ENCODE measurements at regions not wholly inside any gene's neighbourhood (a gene's known extent, or its start where the extent isn't known, plus 50 kb on each side); places are given as distances from the start of the nearest gene placed in this dataset.

- 94% methylated on average over 6 of the region's 6 CpGs for WGBS, 2 donors
- H3K27me3 ChIP-seq (ENCODE audit: control insufficient read depth in 3 of 3, insufficient read depth in 3 of 3, low read length in 2 of 3), result no peaks in the 10 kb centered on the region
- no peaks in the 10 kb centered on the region for H3K36me3 ChIP-seq (ENCODE audit: control insufficient read depth in 4 of 4, insufficient read depth in 4 of 4, low read length in 4 of 4)
- no peak for TF ChIP-seq CTCF (IDR thresholded peaks at IDR 0.05; ENCODE audit: control extremely low read depth, extremely low read depth)
- DNase-seq (no peak), ATAC-seq (ENCODE audit: insufficient read depth, low FRiP score) (no peak)
- peaks cover 0 to 3% (median under 1%) of the 10 kb centered on the region in 4 donors for H3K9me3 ChIP-seq (ENCODE audit: control insufficient read depth in 4 of 4, insufficient read depth in 3 of 4, low read length in 3 of 4)
- H3K4me3 ChIP-seq, result no peak overlapping the region
- H3K4me1 ChIP-seq (ENCODE audit: control insufficient read depth in 5 of 5, insufficient read depth in 5 of 5, low read length in 5 of 5), result peaks cover 0 to 4% (median 0%) of the 10 kb centered on the region in 5 donors
- no peak overlapping the region for H3K27ac ChIP-seq (ENCODE audit: low read depth in 1 of 2, low read length in 1 of 2)
- no peak overlapping the region for H3K9ac ChIP-seq (ENCODE audit: insufficient read depth in 1 of 2, low read length in 2 of 2)
These were observed 220.1 kb upstream of the RPL34 start for GRCh38 chr4:108400309-108400708.

GRCh38 chr4:108399610-108400265, 220.6 kb upstream of the RPL34 start:
- no peak for DNase-seq
- Histone ChIP-seq H3K36me3 (ENCODE audit: control insufficient read depth in 4 of 4, insufficient read depth in 4 of 4, low read length in 4 of 4) (no peaks in the 10 kb centered on the region), H3K4me1 (ENCODE audit: control insufficient read depth in 5 of 5, insufficient read depth in 5 of 5, low read length in 5 of 5) (peaks cover 0 to 4% (median 0%) of the 10 kb centered on the region in 5 donors), H3K27me3 (ENCODE audit: control insufficient read depth in 3 of 3, insufficient read depth in 3 of 3, low read length in 2 of 3) (no peaks in the 10 kb centered on the region), H3K9me3 (ENCODE audit: control insufficient read depth in 4 of 4, insufficient read depth in 3 of 4, low read length in 3 of 4) (peaks cover 0 to 2% (median under 1%) of the 10 kb centered on the region in 4 donors), H3K4me3 (no peak overlapping the region), H3K9ac (ENCODE audit: insufficient read depth in 1 of 2, low read length in 2 of 2) (no peak overlapping the region), H3K27ac (ENCODE audit: low read depth in 1 of 2, low read length in 1 of 2) (no peak overlapping the region)
- TF ChIP-seq CTCF (IDR thresholded peaks at IDR 0.05; ENCODE audit: control extremely low read depth, extremely low read depth), result no peak
- ATAC-seq (ENCODE audit: insufficient read depth, low FRiP score), result no peak
- 84 to 88% methylated on average over 12 of the region's 12 CpGs for WGBS, 2 donors

GRCh38 chr4:108398836-108399235, 221.5 kb upstream of the RPL34 start:
- Histone ChIP-seq H3K9me3 (ENCODE audit: control insufficient read depth in 4 of 4, insufficient read depth in 3 of 4, low read length in 3 of 4) (peaks cover 0 to 2% (median 0%) of the 10 kb centered on the region in 4 donors), H3K9ac (ENCODE audit: insufficient read depth in 1 of 2, low read length in 2 of 2) (no peak overlapping the region), H3K36me3 (ENCODE audit: control insufficient read depth in 4 of 4, insufficient read depth in 4 of 4, low read length in 4 of 4) (no peaks in the 10 kb centered on the region), H3K4me1 (ENCODE audit: control insufficient read depth in 5 of 5, insufficient read depth in 5 of 5, low read length in 5 of 5) (peaks cover 0 to 4% (median 0%) of the 10 kb centered on the region in 5 donors), H3K4me3 (no peak overlapping the region), H3K27me3 (ENCODE audit: control insufficient read depth in 3 of 3, insufficient read depth in 3 of 3, low read length in 2 of 3) (no peaks in the 10 kb centered on the region), H3K27ac (ENCODE audit: low read depth in 1 of 2, low read length in 1 of 2) (no peak overlapping the region)
- no peak for ATAC-seq (ENCODE audit: insufficient read depth, low FRiP score)
- WGBS, 2 donors, result 80 to 81% methylated on average over 7 of the region's 7 CpGs
- no peak for TF ChIP-seq CTCF (IDR thresholded peaks at IDR 0.05; ENCODE audit: control extremely low read depth, extremely low read depth)
- no peak for DNase-seq

- WGBS, 2 donors, result 79 to 85% methylated on average over 11 of the region's 11 CpGs
- DNase-seq (no peak), ATAC-seq (ENCODE audit: insufficient read depth, low FRiP score) (no peak)
- no peak for TF ChIP-seq CTCF (IDR thresholded peaks at IDR 0.05; ENCODE audit: control extremely low read depth, extremely low read depth)
- H3K9ac ChIP-seq (ENCODE audit: insufficient read depth in 1 of 2, low read length in 2 of 2), result no peak overlapping the region
- peaks cover 0 to 2% (median 0%) of the 10 kb centered on the region in 4 donors for H3K9me3 ChIP-seq (ENCODE audit: control insufficient read depth in 4 of 4, insufficient read depth in 3 of 4, low read length in 3 of 4)
- H3K27ac ChIP-seq (ENCODE audit: low read depth in 1 of 2, low read length in 1 of 2), result no peak overlapping the region
- H3K4me3 ChIP-seq, result no peak overlapping the region
- H3K36me3 ChIP-seq (ENCODE audit: control insufficient read depth in 4 of 4, insufficient read depth in 4 of 4, low read length in 4 of 4), result no peaks in the 10 kb centered on the region
- peaks cover 0 to 4% (median 0%) of the 10 kb centered on the region in 5 donors for H3K4me1 ChIP-seq (ENCODE audit: control insufficient read depth in 5 of 5, insufficient read depth in 5 of 5, low read length in 5 of 5)
- no peaks in the 10 kb centered on the region for H3K27me3 ChIP-seq (ENCODE audit: control insufficient read depth in 3 of 3, insufficient read depth in 3 of 3, low read length in 2 of 3)
These were observed 222.1 kb upstream of the RPL34 start for GRCh38 chr4:108398316-108398715.
